ENCODE measurements at regions not wholly inside any gene's neighbourhood (a gene's known extent, or its start where the extent isn't known, plus 50 kb on each side); places are given as distances from the start of the nearest gene placed in this dataset.

GRCh38 chr6:40722553-40723258 lies 135.5 kb upstream of the LRFN2 start (continued):
- TF ChIP-seq EHF (CRISPR knock-in tag; IDR thresholded peaks at IDR 0.05) (no peak), ZFP36 (IDR thresholded peaks at IDR 0.05; ENCODE audit: borderline replicate concordance, partially characterized antibody) (no peak), RFX5 (IDR thresholded peaks at IDR 0.05) (no peak), BCL3 (IDR thresholded peaks at IDR 0.05) (no peak), FOSB (CRISPR knock-in tag; IDR thresholded peaks at IDR 0.05) (no peak), CHD2 (IDR thresholded peaks at IDR 0.05; ENCODE audit: low read length, partially characterized antibody) (no peak)

GRCh38 chr6:40722091-40722490 lies 134.9 kb upstream of the LRFN2 start:
- no peak for ATAC-seq
- DNase-seq (ENCODE audit: low read depth in 1 of 2, low spot score in 1 of 2): no peak
- no peak overlapping the region for H3K4me2 ChIP-seq
- H3K4me1 ChIP-seq: no peaks in the 10 kb centered on the region
- WGBS (ENCODE audit: missing lambda C conversion rate): 71% methylated on average over 3 of the region's 4 CpGs
- POLR2A ChIA-PET: no interaction called here
- no peak for TF ChIP-seq ELK1 (IDR thresholded peaks at IDR 0.05; ENCODE audit: low read depth, low read length)
- TF ChIP-seq HOXA7 (CRISPR knock-in tag; IDR thresholded peaks at IDR 0.05): no peak
- no peaks in the 10 kb centered on the region for H3K9me3 ChIP-seq
- no peak for FAIRE-seq
- H3K4me3 ChIP-seq: no peak overlapping the region
- H3K27ac ChIP-seq: no peak overlapping the region
- CTCF ChIA-PET: no interaction called here

GRCh38 chr6:40721271-40721952 lies 134.2 kb upstream of the LRFN2 start:
- Histone ChIP-seq H3K4me3 (no peak overlapping the region), H3K4me1 (no peaks in the 10 kb centered on the region), H3K4me2 (no peak overlapping the region), H3K27ac (no peak overlapping the region), H3K9me3 (no peaks in the 10 kb centered on the region)
- CTCF ChIA-PET: no interaction called here
- DNase-seq (ENCODE audit: low read depth in 1 of 2, low spot score in 1 of 2) (no peak), FAIRE-seq (no peak), ATAC-seq (no peak)
- POLR2A ChIA-PET: no interaction called here
- TF ChIP-seq CHD4 (IDR thresholded peaks at IDR 0.05; ENCODE audit: borderline replicate concordance) (no peak), TFCP2L1 (CRISPR knock-in tag; IDR thresholded peaks at IDR 0.05) (no peak), HOXA7 (CRISPR knock-in tag; IDR thresholded peaks at IDR 0.05) (no peak), HOXB13 (CRISPR knock-in tag; IDR thresholded peaks at IDR 0.05; ENCODE audit: low read depth) (no peak), NFE2L2 (conservative IDR thresholded peaks at IDR 0.05; ENCODE audit: low read length) (no peak), BHLHE40 (IDR thresholded peaks at IDR 0.05; ENCODE audit: low read depth, low read length) (no peak), E2F6 (IDR thresholded peaks at IDR 0.05; ENCODE audit: borderline replicate concordance, low read depth) (no peak)
- WGBS (ENCODE audit: missing lambda C conversion rate): 94% methylated on average over 6 of the region's 7 CpGs

- POLR2A ChIA-PET: no interaction called here
Measured at GRCh38 chr6:40720375-40720748, 133.2 kb upstream of the LRFN2 start.

More at GRCh38 chr6:40720375-40720748, 133.2 kb upstream of the LRFN2 start:
- H3K4me3 ChIP-seq: no peak overlapping the region
- no peak for DNase-seq (ENCODE audit: low read depth in 1 of 2, low spot score in 1 of 2)
- no peak for ATAC-seq
- H3K27ac ChIP-seq: no peak overlapping the region
- FAIRE-seq: no peak
- CTCF ChIA-PET: no interaction called here
- H3K9me3 ChIP-seq: no peaks in the 10 kb centered on the region
- H3K4me1 ChIP-seq: peaks cover 2% of the 10 kb centered on the region; the same call in 2 of the 3 replicates
- TF ChIP-seq HDAC2 (IDR thresholded peaks at IDR 0.05) (no peak), HOXB13 (CRISPR knock-in tag; IDR thresholded peaks at IDR 0.05; ENCODE audit: low read depth) (no peak), EHF (CRISPR knock-in tag; IDR thresholded peaks at IDR 0.05) (no peak), CEBPB (IDR thresholded peaks at IDR 0.05) (no peak), FOSB (CRISPR knock-in tag; IDR thresholded peaks at IDR 0.05) (no peak), JUNB (IDR thresholded peaks at IDR 0.05) (no peak), CBX8 (IDR thresholded peaks at IDR 0.05) (no peak), RNF2 (IDR thresholded peaks at IDR 0.05; ENCODE audit: borderline replicate concordance, low read depth) (no peak), MAFK (IDR thresholded peaks at IDR 0.05; ENCODE audit: partially characterized antibody) (no peak), CTCF (IDR thresholded peaks at IDR 0.05) (no peak), NR3C1 (IDR thresholded peaks at IDR 0.05) (no peak), MAX (IDR thresholded peaks at IDR 0.05) (no peak), MAZ (IDR thresholded peaks at IDR 0.05; ENCODE audit: borderline replicate concordance, low read depth, low read length) (no peak), E2F6 (IDR thresholded peaks at IDR 0.05; ENCODE audit: borderline replicate concordance, low read depth) (no peak)
- 88% methylated on average over 2 of the region's 2 CpGs for WGBS (ENCODE audit: missing lambda C conversion rate)
- H3K4me2 ChIP-seq: no peak overlapping the region
